SIG-M5 treated with dmso at 0.1 percent for 504 hours (cell line): ENCODE measurements at regions not wholly inside any gene's neighbourhood (a gene's known extent, or its start where the extent isn't known, plus 50 kb on each side); places are given as distances from the start of the nearest gene placed in this dataset.

Experiments used
- DNase-seq: peaks from one replicate; lab custom pipeline; 2025; ENCODE audit not compliant: unreplicated experiment; lab: John Stamatoyannopoulos, UW

DNA sequence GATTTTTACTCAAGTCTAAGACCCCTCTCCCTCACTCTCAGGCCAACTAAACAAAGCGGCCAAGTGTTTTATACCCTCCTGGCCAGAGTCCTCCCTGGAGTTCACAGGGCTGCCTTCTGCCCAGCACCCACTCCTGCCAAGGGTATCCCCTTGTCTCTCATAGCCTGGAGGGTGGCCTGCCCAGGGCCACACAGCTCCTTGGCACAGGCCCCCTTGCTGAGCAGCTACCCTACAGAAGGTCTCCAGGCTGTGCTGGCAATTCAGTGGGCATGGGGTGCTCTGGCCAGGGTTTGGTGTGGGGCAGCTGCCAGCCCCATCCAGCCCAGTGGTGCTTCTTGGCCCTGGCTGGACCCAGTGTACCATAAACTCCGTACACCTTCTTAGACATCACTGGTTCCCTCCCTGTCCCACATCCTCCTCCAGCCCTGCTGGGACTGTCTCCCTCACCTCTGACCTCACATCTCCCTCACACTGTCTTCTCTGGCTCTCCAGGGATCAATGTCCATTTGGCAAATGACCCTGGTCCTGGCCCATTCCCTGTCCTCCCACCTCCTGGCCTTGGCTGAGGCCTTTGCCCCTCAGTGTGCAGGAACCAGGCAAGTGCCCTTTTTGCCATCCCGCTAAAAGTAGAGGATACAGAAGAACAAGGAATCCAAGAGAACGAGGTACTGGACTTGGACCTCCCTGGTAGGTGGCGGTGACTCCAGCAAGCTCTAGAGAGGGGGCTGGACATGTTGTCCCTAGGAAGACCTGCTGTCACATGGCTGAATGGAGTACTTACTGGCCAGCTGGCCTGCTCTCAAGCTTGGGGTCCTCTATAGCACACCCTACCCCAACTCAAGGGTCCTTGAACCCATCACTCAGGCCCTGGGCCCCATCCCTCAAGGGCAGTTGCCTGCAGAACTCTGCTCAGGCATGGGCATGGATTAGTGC is 50.0 kb upstream of the TRPM1 start:
- no peak for DNase-seq

DNA sequence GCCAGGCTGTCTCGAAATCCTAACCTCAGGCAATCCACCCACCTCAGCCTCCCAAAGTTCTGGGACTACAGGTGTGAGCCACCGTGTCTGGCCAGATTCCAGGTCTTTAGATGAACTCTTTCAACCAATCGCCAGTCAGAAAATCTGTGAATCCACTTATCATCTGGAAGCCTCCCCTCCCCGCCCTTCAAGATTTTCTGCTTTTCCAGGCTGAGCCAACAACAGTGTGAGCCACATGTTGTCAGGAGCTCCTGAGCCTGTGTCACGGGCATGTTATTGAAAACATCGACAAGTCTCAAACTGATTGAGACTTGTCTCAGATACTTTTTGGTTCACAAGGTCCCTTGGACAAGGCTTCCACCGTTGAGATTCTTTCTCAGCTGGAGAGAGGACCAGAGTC is 52.0 kb upstream of the TRPM1 start:
- DNase-seq, result no peak

DNA sequence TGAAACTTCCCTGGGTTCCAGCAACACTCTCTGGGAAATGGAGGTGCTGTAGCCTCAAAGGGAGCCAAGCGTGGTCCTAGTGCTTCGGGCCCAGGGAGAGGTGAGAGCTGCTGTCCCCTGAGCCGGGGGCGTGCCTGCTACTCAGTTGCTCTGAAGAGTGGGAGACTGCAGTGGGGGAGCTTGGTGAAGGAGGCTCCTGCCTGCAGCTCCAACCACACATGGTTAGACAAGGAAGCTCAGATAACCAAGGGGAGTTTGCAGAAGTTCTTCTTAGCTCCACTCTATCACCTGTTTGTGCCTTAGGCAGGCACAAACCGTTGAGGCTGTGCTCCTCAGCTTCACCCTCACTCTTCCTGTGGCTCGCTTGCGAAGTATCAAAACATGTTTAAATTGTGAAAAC is 53.6 kb upstream of the TRPM1 start:
- no peak for DNase-seq

DNA sequence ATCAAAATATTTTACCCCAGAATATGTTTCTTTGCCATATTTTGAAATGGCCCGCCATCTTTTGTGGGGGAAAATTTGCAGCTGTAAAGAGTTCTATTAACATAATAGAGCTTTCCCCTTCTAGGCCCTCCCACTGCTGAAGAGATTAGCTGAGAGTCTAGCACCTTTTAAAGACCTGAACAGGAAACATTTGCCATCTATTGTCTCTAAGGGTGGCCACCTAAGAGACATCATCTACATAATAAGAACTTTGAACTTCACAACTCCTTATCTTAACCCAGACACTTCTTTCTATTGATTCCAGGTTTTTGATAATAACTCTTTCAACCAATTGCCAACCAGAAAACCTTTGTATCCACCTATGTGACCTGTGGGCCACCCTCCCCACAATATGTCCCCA is 54.7 kb upstream of the TRPM1 start:
- DNase-seq, result no peak

DNA sequence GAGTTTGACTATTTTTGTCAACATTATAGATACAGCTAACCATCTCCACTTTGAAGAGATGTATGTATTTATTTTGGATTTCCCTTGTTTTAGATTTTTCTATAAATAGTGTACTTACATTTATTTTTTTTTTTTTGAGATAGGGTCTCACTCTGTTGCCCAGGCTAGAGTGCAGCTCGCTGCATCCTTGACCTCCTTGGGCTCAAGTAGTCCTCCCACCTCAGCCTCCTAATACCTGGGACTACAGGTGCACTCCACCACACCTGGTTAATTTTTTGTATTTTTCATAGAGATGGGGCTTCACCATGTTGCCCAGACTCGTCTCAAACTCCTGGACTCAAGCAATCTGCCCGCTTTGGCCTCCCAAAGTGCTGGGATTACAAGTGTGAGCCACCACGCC is 55.3 kb upstream of the TRPM1 start:
- no peak for DNase-seq

DNA sequence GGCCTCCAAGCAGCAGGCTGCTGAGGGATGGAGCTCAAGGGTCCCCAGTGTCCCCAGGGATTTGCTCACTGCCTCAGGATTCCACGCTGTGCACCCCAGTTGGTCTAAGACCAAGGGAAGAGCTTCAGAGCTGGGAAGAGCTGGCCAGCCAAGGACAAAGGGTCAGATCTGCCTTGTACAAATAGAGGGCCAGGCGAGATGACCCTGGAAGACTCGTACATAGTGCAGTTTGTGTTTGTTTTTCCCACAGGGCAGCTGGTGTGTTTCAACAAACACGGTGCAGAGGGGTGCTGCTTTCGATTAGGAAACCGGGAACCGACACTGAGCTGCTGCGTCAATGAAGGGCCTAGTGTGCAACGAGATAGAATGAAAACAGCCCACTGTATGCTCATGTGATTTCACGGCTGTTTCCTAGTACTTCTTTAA is 56.1 kb upstream of the TRPM1 start:
- no peak for DNase-seq

GRCh38 chr15:31158858-31159569 is 57.5 kb upstream of the TRPM1 start:
- no peak for DNase-seq

- no peak for DNase-seq
Observed at GRCh38 chr15:31159837-31160236, 58.3 kb upstream of the TRPM1 start.

DNA sequence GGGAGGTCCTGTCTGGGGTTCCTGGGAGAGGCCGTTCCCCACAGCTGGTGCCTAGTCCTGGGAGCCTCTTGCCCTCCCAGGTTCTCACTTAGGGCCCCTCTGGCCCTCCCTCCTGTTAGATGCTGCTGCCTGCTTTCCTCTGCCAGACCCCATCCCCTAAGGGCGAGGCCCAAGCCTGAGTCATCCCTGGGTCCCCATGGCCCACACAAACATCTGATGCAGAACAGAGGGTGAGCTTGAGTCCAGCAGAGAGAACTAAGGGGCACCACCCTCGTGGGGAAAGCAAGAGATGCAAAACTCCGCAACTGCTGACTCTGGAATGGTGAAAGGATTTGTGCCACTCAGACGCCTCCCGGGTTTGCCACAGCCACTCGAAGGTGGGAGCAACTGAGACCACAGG is 58.8 kb upstream of the TRPM1 start:
- DNase-seq, result no peak

- DNase-seq, result no peak
Observed at GRCh38 chr15:31160740-31161495, 59.4 kb upstream of the TRPM1 start.

GRCh38 chr15:31161951-31162350 is 60.4 kb upstream of the TRPM1 start:
- DNase-seq, result no peak

- no peak for DNase-seq
Observed at GRCh38 chr15:31162721-31163510, 61.4 kb upstream of the TRPM1 start.

DNA sequence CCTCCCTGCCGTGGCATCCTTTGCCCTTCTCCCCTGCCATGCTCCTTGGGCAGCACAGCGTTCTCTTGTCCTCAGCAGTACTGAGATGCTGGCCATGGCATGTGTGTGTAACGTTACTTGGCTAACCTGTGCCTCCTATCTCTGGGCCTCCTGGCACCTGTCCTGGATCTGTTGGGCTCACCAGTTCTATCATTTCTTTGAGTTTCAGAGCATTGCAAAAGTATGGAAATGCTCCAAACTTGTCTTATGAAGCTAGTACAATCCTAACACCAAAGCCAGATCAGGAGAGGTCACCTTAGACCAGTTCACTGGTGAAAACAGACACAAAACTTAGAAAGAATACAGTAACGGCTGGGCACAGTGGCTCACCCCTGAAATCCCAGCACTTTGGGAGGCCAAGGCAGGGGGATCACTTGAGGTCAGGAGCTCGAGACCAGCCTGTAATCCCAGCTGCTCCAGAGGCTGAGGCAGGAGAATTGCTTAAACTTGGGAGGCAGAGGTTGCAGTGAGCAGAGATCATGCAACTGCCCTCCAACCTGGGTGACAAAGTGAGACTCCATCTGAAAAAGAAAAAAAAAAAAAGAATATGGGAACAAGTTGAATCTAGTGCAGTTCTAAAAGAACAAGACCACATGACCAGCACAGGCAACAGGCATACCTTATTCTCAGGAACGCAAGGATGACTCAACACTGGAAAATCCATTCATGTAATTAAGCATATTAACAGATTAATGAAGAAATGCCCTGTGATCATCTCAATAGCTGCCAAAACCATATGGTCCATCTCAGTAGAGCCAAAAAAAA is 62.4 kb upstream of the TRPM1 start:
- DNase-seq, result no peak

DNA sequence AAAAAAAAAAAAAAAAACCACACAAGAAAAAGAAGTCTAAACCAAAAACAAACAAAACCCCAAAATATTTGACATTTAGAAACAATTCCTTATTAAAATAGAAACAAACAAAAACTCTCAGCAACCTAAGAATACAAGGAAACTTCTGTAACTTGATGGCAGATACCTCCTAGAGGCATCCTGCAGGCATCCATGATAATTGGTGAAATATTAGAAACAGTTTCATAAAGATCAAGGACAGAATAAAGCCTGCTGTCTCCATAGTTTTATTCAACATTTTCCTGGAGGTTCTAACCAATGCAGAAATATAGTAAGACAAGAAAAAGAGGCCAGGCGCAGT is 63.0 kb upstream of the TRPM1 start:
- DNase-seq, result no peak

DNA sequence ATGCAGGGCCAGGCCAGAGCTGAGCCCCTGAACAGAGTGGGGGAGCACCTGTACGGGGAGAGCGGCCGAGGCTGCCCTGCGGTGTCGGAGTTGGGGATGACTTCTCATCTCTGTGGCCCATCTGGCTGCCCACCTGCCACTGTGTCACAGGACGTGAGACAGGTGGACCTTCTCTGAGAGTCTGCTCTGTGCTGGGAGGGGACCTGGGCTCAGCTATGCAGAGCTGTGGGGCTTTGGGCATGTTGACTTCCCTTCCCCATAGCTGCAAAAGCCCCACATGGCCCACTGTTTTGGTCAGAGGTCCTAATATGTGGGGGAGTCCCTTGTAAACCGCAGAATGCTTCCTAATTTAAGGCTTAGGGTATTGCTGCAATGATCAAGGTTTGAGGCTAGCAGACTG is 68.0 kb upstream of the TRPM1 start:
- no peak for DNase-seq

DNA sequence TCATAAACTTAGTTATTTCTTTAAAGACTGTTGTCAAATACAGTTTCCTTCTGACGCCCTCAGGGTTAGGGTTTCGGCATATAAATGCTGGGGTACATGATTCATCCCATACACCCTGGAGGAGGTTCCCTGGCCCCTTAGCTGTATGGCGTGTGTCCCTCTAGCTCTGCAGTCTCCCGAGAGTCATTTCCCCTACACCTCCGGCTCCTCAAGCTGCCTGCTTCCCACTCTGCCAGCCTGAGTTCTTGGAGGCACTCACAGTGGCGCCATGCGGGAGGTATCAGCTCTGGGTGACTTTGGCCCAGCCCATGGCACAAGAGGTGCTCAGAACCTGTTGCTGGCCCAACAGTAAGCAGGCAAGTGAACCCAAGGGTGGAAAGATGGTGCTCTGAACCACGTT is 70.2 kb upstream of the TRPM1 start:
- DNase-seq, result no peak

DNA sequence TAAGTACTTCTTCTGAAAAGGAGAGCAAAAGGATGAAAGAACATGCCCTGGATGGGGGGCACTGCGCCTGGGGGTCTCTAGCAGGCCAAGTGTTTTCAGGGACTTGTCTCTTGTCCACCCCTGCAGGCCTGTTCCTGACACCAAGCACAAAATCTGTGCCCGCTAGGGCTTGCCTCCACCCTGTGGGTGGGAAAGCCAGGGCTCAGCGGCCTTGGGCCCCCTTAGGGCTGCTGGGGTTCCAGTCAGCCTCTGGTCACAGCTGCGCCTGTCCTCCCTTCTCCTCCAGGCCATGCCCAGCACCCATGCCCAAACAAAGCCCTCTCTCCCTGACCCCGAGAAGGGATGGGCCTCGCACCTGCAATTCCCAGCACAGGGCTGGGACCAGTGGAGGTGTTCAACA is 71.1 kb upstream of the TRPM1 start:
- DNase-seq, result no peak

- DNase-seq, result no peak
Observed at GRCh38 chr15:31173790-31174450, 72.4 kb upstream of the TRPM1 start.

GRCh38 chr15:31175484-31175883 is 74.0 kb upstream of the TRPM1 start:
- no peak for DNase-seq

DNA sequence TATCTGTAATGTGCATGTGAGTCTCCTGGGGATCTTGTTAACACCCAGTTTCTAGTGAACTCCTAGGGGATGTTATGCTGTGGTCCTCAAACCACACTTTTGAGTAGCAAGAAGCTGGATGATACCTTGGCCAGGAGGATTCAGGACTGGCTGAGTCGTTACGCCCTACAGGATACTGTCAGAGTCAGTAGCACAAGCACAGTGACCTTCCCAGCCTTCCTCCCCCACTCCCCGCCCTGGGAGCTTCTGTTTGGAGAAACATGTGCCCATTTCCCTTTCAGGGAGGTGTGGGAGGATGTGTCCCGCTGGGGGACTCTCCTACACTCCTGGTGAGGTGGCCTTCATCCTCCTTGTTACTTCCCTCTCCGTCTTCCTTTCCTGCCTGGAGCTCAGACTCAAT is 76.4 kb upstream of the TRPM1 start:
- no peak for DNase-seq
